Nephron progenitor cell (in vitro differentiated cells): ENCODE measurements at regions not wholly inside any gene's neighbourhood (a gene's known extent, or its start where the extent isn't known, plus 50 kb on each side); places are given as distances from the start of the nearest gene placed in this dataset.

Source experiments
- DNase-seq: peaks from one replicate; pipeline ENCODE4 v3.0.0; 2021
- H3K27ac Mint-ChIP-seq: 2 replicates; pipeline ENCODE4 v1.8.0; 2021; ENCODE audit warnings: mild to moderate bottlenecking, moderate library complexity, mixed read lengths
- H3K27me3 Mint-ChIP-seq: 2 replicates; pipeline ENCODE4 v1.8.0; 2021; ENCODE audit warnings: mild to moderate bottlenecking, low read depth, mixed read lengths; ENCODE audit not compliant: poor library complexity
- H3K36me3 Mint-ChIP-seq: 2 replicates; pipeline ENCODE4 v1.8.0; 2021; ENCODE audit warnings: low read depth, mixed read lengths
- H3K4me1 Mint-ChIP-seq: 2 replicates; pipeline ENCODE4 v1.8.0; 2021; ENCODE audit warnings: mixed read lengths
- H3K4me3 Mint-ChIP-seq: 2 replicates; pipeline ENCODE4 v1.8.0; 2021; ENCODE audit warnings: mild to moderate bottlenecking, moderate library complexity, mixed read lengths
- H3K9me3 Mint-ChIP-seq: 2 replicates; pipeline ENCODE4 v1.8.0; 2021; ENCODE audit warnings: mild to moderate bottlenecking, moderate library complexity, mixed read lengths
- CTCF ChIP-seq: fragments of 200-600 bp; sonication (generic); IDR thresholded peaks from 2 replicates; pipeline ENCODE4 v1.5.0; 2021; ENCODE audit warnings: antibody characterized with exemption

DNA sequence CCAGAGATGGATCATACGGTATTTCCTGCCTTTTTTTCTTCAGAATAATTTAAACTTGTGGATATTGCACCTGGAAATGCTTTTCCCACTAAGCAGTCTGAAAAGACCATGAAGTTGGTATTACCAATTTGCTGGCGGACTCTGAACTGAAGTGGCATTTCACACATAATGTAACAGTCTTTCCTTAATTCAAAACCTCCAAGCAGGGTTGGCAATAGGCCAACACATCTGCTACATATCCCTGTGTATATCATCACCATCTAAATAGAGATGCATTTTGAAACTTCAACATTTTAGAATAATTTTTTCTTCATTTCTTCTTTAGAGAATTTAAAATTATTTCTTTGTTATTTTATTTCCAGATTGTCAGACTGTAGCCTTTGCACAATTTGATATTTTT is 100.5 kb downstream of the TSPAN8 start:
- H3K9me3 Mint-ChIP-seq, result peaks cover 3% of the 10 kb centered on the region
- no peaks in the 10 kb centered on the region for H3K4me1 Mint-ChIP-seq
- no peak for TF ChIP-seq CTCF
- H3K36me3 Mint-ChIP-seq, result no peaks in the 10 kb centered on the region
- H3K4me3 Mint-ChIP-seq, result no peak overlapping the region
- no peak for DNase-seq
- H3K27ac Mint-ChIP-seq, result no peak overlapping the region
- no peaks in the 10 kb centered on the region for H3K27me3 Mint-ChIP-seq

- no peak for DNase-seq
- Mint-ChIP-seq H3K36me3 (no peaks in the 10 kb centered on the region), H3K27me3 (peaks cover 3% of the 10 kb centered on the region), H3K9me3 (peaks cover 3% of the 10 kb centered on the region), H3K4me3 (no peak overlapping the region), H3K4me1 (no peaks in the 10 kb centered on the region), H3K27ac (no peak overlapping the region)
- no peak for TF ChIP-seq CTCF
Measured at GRCh38 chr12:71054551-71054950, 103.2 kb downstream of the TSPAN8 start.

DNA sequence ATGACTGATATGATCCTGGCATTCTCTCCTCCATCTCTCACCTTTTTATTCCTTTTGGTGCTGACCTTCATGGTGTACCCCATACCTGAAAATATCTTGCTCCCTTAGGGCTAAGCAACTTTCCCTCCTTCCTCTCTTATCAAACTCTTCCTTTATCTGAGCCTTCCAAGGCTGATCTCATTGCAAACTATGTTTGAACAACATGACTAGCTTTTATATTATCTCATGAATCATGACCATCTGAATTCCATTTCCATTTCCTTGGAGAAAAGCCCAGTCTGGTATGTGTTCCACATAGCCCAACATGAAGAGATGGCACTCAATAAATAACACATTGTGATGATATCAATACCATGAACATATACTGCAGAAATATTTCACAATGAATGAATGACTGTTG is 111.6 kb downstream of the TSPAN8 start:
- Mint-ChIP-seq H3K27ac (no peak overlapping the region), H3K4me1 (peaks cover 5% of the 10 kb centered on the region), H3K36me3 (no peaks in the 10 kb centered on the region), H3K27me3 (peaks cover 3% of the 10 kb centered on the region), H3K4me3 (no peak overlapping the region), H3K9me3 (no peaks in the 10 kb centered on the region)
- TF ChIP-seq CTCF, result no peak
- DNase-seq, result no peak

- Mint-ChIP-seq H3K27me3 (peaks cover 3% of the 10 kb centered on the region), H3K9me3 (no peaks in the 10 kb centered on the region), H3K4me1 (peaks cover 5% of the 10 kb centered on the region), H3K27ac (no peak overlapping the region), H3K36me3 (no peaks in the 10 kb centered on the region), H3K4me3 (no peak overlapping the region)
- DNase-seq, result no peak
- TF ChIP-seq CTCF, result no peak
Measured at GRCh38 chr12:71045781-71046180, 112.0 kb downstream of the TSPAN8 start.

DNA sequence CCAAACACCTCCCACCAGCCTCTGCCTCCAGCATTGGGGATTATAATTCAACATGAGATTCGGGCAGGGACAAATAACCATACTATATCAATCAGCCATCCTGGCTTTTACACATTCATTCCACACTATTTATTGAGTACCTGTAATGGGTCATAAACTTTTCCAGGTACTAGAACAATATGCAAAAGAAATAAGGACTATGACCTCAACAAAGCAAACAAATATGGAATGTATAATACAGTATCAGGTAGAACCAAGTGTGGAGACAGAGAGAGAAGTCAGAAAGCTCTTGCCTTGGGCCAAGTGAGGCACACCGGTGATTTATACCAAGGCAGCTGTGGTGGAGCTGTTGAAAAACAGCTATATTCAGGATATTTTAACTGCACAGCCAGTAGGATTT is 116.3 kb downstream of the TSPAN8 start:
- Mint-ChIP-seq H3K9me3 (no peaks in the 10 kb centered on the region), H3K4me1 (peaks cover 5% of the 10 kb centered on the region), H3K27ac (no peak overlapping the region), H3K27me3 (peaks cover 4% of the 10 kb centered on the region), H3K36me3 (no peaks in the 10 kb centered on the region), H3K4me3 (no peak overlapping the region)
- no peak for TF ChIP-seq CTCF
- no peak for DNase-seq

DNA sequence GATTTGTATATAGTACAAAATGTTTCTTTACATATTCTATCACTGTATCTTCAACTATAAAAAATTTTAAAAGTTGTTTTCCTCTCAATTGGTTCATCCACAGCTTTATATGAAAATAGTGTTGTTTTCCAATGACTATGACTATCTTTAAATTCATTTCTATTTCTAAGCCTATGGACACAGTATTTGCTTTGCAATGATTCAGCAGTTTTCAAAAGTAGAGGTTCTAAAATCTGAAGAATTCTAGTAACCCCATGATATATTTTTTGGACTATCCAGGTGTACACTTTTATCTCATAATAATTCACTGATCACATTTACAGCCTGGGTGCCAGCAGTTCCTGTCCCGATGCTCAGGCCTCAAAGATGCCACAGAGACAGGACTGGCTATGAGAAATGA is 118.4 kb upstream of the PTPRR start:
- peaks cover 4% of the 10 kb centered on the region for H3K27me3 Mint-ChIP-seq
- H3K27ac Mint-ChIP-seq, result no peak overlapping the region
- DNase-seq, result no peak
- no peaks in the 10 kb centered on the region for H3K4me1 Mint-ChIP-seq
- TF ChIP-seq CTCF, result no peak
- no peaks in the 10 kb centered on the region for H3K36me3 Mint-ChIP-seq
- no peak overlapping the region for H3K4me3 Mint-ChIP-seq
- no peaks in the 10 kb centered on the region for H3K9me3 Mint-ChIP-seq
